ENCODE measurements at regions not wholly inside any gene's neighbourhood (a gene's known extent, or its start where the extent isn't known, plus 50 kb on each side); places are given as distances from the start of the nearest gene placed in this dataset.

GRCh38 chr1:233544304-233544703 is 69.6 kb upstream of the KCNK1 start (continued):
- no peak for TF ChIP-seq PRRX2 (CRISPR knock-in tag; IDR thresholded peaks at IDR 0.05)
- no peak for TF ChIP-seq ZNF121 (CRISPR knock-in tag; IDR thresholded peaks at IDR 0.05)
- no peak for TF ChIP-seq AFF4 (CRISPR knock-in tag; IDR thresholded peaks at IDR 0.05; ENCODE audit: borderline replicate concordance)
- no peak for TF ChIP-seq HMGXB4 (CRISPR knock-in tag; IDR thresholded peaks at IDR 0.05)
- no peak for TF ChIP-seq GRHL2 (CRISPR knock-in tag; IDR thresholded peaks at IDR 0.05; ENCODE audit: insufficient replicate concordance, severe bottlenecking)
- TF ChIP-seq JAZF1 (CRISPR knock-in tag; IDR thresholded peaks at IDR 0.05), result no peak
- no peak for TF ChIP-seq SMAD3 (CRISPR knock-in tag; IDR thresholded peaks at IDR 0.05; ENCODE audit: borderline replicate concordance)
- no peak for TF ChIP-seq RELA (CRISPR knock-in tag; IDR thresholded peaks at IDR 0.05; ENCODE audit: borderline replicate concordance)
- no peak for TF ChIP-seq MXD4 (CRISPR knock-in tag; IDR thresholded peaks at IDR 0.05; ENCODE audit: borderline replicate concordance)
- no peak for TF ChIP-seq TEAD4 (CRISPR knock-in tag; IDR thresholded peaks at IDR 0.05)
- no peak for TF ChIP-seq ZNF232 (CRISPR knock-in tag; IDR thresholded peaks at IDR 0.05)
- TF ChIP-seq FOXK1 (CRISPR knock-in tag; IDR thresholded peaks at IDR 0.05), result no peak

GRCh38 chr1:233547726-233548125 is 66.2 kb upstream of the KCNK1 start:
- POLR2A ChIA-PET, result no interaction called here
- TF ChIP-seq FOXK1 (CRISPR knock-in tag; IDR thresholded peaks at IDR 0.05), result no peak
- no peak for TF ChIP-seq ZSCAN18 (CRISPR knock-in tag; IDR thresholded peaks at IDR 0.05)
- no peak for TF ChIP-seq MXD4 (CRISPR knock-in tag; IDR thresholded peaks at IDR 0.05; ENCODE audit: borderline replicate concordance)
- no peak overlapping the region for H3K4me3 Mint-ChIP-seq
- peaks cover 9% of the 10 kb centered on the region for H3K36me3 Mint-ChIP-seq
- CTCF ChIA-PET, result no interaction called here
- no peaks in the 10 kb centered on the region for H3K4me1 Mint-ChIP-seq
- H3K27ac Mint-ChIP-seq, result no peak overlapping the region
- no peaks in the 10 kb centered on the region; the same call in 1 of the 2 replicates for H3K27me3 Mint-ChIP-seq (ENCODE audit: low read depth)
- H3K9me3 Mint-ChIP-seq, result peaks cover 14% of the 10 kb centered on the region
- no peak for DNase-seq (ENCODE audit: low spot score)
- no peak for ATAC-seq

GRCh38 chr1:233549404-233549803 is 64.5 kb upstream of the KCNK1 start:
- Mint-ChIP-seq H3K4me1 (no peaks in the 10 kb centered on the region), H3K27ac (no peak overlapping the region), H3K9me3 (peaks cover 14% of the 10 kb centered on the region), H3K4me3 (no peak overlapping the region), H3K36me3 (peaks cover 9% of the 10 kb centered on the region), H3K27me3 (ENCODE audit: low read depth) (no peaks in the 10 kb centered on the region; the same call in 1 of the 2 replicates)
- no peak for ATAC-seq
- ChIA-PET CTCF (no interaction called here), POLR2A (no interaction called here)
- DNase-seq (ENCODE audit: low spot score), result no peak
- no peak for TF ChIP-seq TEAD1 (CRISPR knock-in tag; IDR thresholded peaks at IDR 0.05)
- TF ChIP-seq OVOL2 (CRISPR knock-in tag; IDR thresholded peaks at IDR 0.05; ENCODE audit: borderline replicate concordance), result no peak
- no peak for TF ChIP-seq STAT6 (CRISPR knock-in tag; conservative IDR thresholded peaks at IDR 0.05; ENCODE audit: low read depth)
- no peak for TF ChIP-seq USF2 (CRISPR knock-in tag; IDR thresholded peaks at IDR 0.05)
- TF ChIP-seq ZBTB43 (CRISPR knock-in tag; IDR thresholded peaks at IDR 0.05), result no peak
- TF ChIP-seq HMGXB4 (CRISPR knock-in tag; IDR thresholded peaks at IDR 0.05), result no peak
- TF ChIP-seq RELA (CRISPR knock-in tag; IDR thresholded peaks at IDR 0.05; ENCODE audit: borderline replicate concordance), result no peak
- no peak for TF ChIP-seq CREM (CRISPR knock-in tag; IDR thresholded peaks at IDR 0.05)
